HG03139 (cell line): ENCODE measurements at regions not wholly inside any gene's neighbourhood (a gene's known extent, or its start where the extent isn't known, plus 50 kb on each side); places are given as distances from the start of the nearest gene placed in this dataset.

Source experiments
- ATAC-seq: cut with Tn5 transposase; IDR thresholded peaks from one replicate; pipeline ENCODE4 v1.9.1; 2021; ENCODE audit not compliant: unreplicated experiment

- ATAC-seq: no peak
These were observed 313.5 kb downstream of the CAAP1 start for GRCh38 chr9:26579056-26579455.

GRCh38 chr9:26574898-26575440 lies 317.6 kb downstream of the CAAP1 start:
- ATAC-seq: no peak

- no peak for ATAC-seq
These were observed 318.3 kb downstream of the CAAP1 start for GRCh38 chr9:26574256-26574655.

GRCh38 chr9:26567976-26568375 lies 324.6 kb downstream of the CAAP1 start:
- no peak for ATAC-seq

GRCh38 chr9:26566141-26566540 lies 326.5 kb downstream of the CAAP1 start:
- ATAC-seq: no peak

- no peak for ATAC-seq
These were observed 327.5 kb downstream of the CAAP1 start for GRCh38 chr9:26565118-26565517.

GRCh38 chr9:26562338-26562737 lies 330.3 kb downstream of the CAAP1 start:
- ATAC-seq: no peak

- ATAC-seq: no peak
These were observed 330.7 kb downstream of the CAAP1 start for GRCh38 chr9:26561928-26562327.

- no peak for ATAC-seq
These were observed 333.1 kb downstream of the CAAP1 start for GRCh38 chr9:26559506-26559905.

GRCh38 chr9:26551971-26552370 lies 340.6 kb downstream of the CAAP1 start:
- ATAC-seq: no peak

GRCh38 chr9:26551451-26551850 lies 341.2 kb downstream of the CAAP1 start:
- no peak for ATAC-seq

- no peak for ATAC-seq
These were observed 343.8 kb downstream of the CAAP1 start for GRCh38 chr9:26548781-26549290.

GRCh38 chr9:26539867-26540493 lies 352.6 kb downstream of the CAAP1 start:
- no peak for ATAC-seq

- no peak for ATAC-seq
These were observed 355.4 kb downstream of the CAAP1 start for GRCh38 chr9:26537211-26537610.

GRCh38 chr9:26535151-26535550 lies 357.5 kb downstream of the CAAP1 start:
- ATAC-seq: no peak

GRCh38 chr9:26530841-26531240 lies 361.8 kb downstream of the CAAP1 start:
- ATAC-seq: no peak

GRCh38 chr9:26527931-26528330 lies 364.7 kb downstream of the CAAP1 start:
- ATAC-seq: no peak

GRCh38 chr9:26524267-26524666 lies 368.3 kb downstream of the CAAP1 start:
- ATAC-seq: no peak

GRCh38 chr9:26523577-26523976 lies 369.0 kb downstream of the CAAP1 start:
- no peak for ATAC-seq

GRCh38 chr9:26520141-26520540 lies 372.5 kb downstream of the CAAP1 start:
- ATAC-seq: no peak

- ATAC-seq: no peak
These were observed 375.7 kb downstream of the CAAP1 start for GRCh38 chr9:26516773-26517343.

GRCh38 chr9:26513730-26514129 lies 378.9 kb downstream of the CAAP1 start:
- ATAC-seq: no peak

- ATAC-seq: no peak
These were observed 382.5 kb downstream of the CAAP1 start for GRCh38 chr9:26510137-26510536.
